HL-60 (cell line): ENCODE measurements at regions not wholly inside any gene's neighbourhood (a gene's known extent, or its start where the extent isn't known, plus 50 kb on each side); places are given as distances from the start of the nearest gene placed in this dataset.

Source experiments
- DNase-seq, 2 experiments: peaks; one replicate each; pipeline ENCODE4 v3.0.0-alpha.2; 2010 to 2020; ENCODE audit warnings: low read depth in 1 of 2, low spot score in 1 of 2
- H3K27ac ChIP-seq: fragments of 250-450 bp; sonication (Bioruptor Pico); replicated peaks from 2 replicates; pipeline ENCODE4 v1.5.1; 2020; ENCODE audit warnings: mild to moderate bottlenecking, moderate library complexity
- H3K27me3 ChIP-seq: fragments of 250-450 bp; sonication (Bioruptor Pico); 2 replicates; pipeline ENCODE4 v1.5.1; 2021; ENCODE audit warnings: mild to moderate bottlenecking, moderate library complexity; ENCODE audit not compliant: insufficient read depth, poor library complexity, severe bottlenecking
- H3K4me3 ChIP-seq: replicated peaks from 2 replicates; pipeline ENCODE4 v1.5.1; 2011; ENCODE audit warnings: mild to moderate bottlenecking, control low read depth, low read length; ENCODE audit not compliant: insufficient read depth
- GABPA ChIP-seq: IDR thresholded peaks from 2 replicates; pipeline ENCODE4 v1.6.1; 2012; ENCODE audit warnings: low read depth
- POLR2AphosphoS5 ChIP-seq: IDR thresholded peaks from 2 replicates; pipeline ENCODE4 v1.6.1; 2012; ENCODE audit warnings: low read depth
- SPI1 ChIP-seq: IDR thresholded peaks from 2 replicates; pipeline ENCODE4 v1.6.1; 2012; ENCODE audit warnings: low read depth, mild to moderate bottlenecking, borderline replicate concordance
- TF ChIP-seq, protein P1 (sequence below): IDR thresholded peaks from one replicate; pipeline ENCODE4 v1.5.1; 2011; ENCODE audit warnings: low read length, control low read depth, inconsistent platforms; ENCODE audit not compliant: insufficient read depth
- TF ChIP-seq, protein P2 (sequence below): IDR thresholded peaks from 2 replicates; pipeline ENCODE4 v1.6.1; 2012; ENCODE audit warnings: low read depth; ENCODE audit not compliant: insufficient replicate concordance

DNA sequence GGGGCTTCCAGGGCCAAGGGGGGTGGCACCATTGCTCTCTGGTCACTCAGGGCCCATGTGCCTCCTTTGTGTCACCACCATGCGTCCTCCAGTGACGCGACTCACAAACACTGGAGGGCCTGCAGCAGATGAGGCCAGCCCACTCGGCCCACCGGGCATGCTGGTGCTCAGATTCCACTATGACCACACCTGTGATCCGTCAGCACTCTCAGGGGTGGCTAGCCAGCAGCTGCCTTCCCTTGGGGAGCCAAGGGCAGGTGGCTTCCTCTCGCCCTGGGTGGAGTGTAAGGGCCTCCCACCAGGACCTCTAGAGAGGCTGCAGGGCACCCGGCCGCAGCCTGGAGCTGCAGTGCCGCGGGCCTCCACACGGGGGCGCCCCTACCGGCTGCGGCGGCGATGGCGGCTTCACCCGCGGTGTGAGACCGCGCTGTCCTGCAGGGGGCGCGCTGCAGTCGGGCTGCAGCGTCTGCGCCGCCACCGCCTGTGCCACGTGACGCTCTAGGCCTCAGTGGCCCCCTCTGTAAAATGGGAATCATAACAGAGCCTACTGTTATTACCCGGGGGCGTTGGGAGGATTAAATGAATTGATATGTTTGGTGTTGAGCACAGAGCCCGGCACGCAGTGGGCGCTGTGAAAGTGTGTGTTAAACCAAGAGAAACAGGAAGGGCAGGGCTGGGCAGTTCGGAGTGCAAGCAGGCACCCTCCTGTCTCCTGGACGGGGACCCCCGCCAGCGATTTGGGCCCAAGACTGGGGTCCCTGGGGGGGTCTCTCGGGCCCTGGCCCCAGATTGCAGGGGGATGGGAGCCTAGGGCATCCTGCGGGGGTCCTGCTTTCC lies 192.4 kb upstream of the GSE1 start:
- no peak overlapping the region for H3K4me3 ChIP-seq
- peak; percentile 28 to 45 for DNase-seq
- no peak overlapping the region for H3K27ac ChIP-seq
- H3K27me3 ChIP-seq: no peaks in the 10 kb centered on the region
- TF ChIP-seq, protein P1, sequence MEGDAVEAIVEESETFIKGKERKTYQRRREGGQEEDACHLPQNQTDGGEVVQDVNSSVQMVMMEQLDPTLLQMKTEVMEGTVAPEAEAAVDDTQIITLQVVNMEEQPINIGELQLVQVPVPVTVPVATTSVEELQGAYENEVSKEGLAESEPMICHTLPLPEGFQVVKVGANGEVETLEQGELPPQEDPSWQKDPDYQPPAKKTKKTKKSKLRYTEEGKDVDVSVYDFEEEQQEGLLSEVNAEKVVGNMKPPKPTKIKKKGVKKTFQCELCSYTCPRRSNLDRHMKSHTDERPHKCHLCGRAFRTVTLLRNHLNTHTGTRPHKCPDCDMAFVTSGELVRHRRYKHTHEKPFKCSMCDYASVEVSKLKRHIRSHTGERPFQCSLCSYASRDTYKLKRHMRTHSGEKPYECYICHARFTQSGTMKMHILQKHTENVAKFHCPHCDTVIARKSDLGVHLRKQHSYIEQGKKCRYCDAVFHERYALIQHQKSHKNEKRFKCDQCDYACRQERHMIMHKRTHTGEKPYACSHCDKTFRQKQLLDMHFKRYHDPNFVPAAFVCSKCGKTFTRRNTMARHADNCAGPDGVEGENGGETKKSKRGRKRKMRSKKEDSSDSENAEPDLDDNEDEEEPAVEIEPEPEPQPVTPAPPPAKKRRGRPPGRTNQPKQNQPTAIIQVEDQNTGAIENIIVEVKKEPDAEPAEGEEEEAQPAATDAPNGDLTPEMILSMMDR: peak; percentile 79
- no peak for TF ChIP-seq SPI1

DNA sequence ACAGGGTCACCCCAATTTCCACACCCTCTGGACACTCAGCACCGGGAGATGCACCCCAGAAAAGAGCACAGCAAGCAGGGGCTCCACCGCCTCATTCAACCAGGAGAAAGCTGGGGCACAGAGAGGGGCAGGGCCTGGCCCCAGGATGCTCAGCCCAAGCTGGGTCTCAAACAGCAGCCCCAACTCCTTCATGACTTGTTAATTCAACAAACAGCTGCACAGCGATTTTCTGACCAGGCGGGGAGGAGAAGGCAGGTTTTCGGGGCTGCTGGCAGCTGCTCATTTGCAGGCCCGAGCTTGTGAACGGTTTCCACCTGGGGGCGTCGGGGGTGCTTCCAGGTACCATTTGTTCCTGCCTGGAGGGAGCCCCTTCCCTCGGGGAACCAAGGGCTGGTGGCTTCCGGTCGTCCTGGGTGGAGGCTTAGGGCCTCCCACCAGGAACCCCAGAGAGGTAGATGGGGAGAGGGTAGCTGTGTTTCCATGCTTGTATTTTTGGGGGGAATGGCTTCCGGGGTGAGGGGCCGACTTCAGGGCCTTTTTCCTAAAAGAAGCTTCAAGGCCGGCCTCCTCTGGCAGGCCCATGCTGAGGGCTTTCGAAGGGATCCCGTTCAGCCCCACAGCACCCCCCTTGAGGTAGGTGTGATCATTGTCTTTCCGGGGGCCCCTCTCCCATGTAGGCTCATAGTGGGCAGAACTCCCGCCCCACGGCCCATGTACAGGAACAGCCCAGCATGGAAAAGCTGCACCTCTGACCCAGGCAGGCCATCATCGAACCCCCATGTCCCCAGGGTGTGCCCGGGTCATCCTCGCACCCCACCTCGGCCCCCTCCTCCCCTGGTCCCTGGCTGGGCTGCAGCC lies 191.6 kb upstream of the GSE1 start:
- Histone ChIP-seq H3K4me3 (no peak overlapping the region), H3K27ac (no peak overlapping the region), H3K27me3 (no peaks in the 10 kb centered on the region)
- DNase-seq: no peak
- TF ChIP-seq, protein P1: no peak
- TF ChIP-seq GABPA (no peak), SPI1 (no peak), POLR2AphosphoS5 (no peak)
- TF ChIP-seq, protein P2, sequence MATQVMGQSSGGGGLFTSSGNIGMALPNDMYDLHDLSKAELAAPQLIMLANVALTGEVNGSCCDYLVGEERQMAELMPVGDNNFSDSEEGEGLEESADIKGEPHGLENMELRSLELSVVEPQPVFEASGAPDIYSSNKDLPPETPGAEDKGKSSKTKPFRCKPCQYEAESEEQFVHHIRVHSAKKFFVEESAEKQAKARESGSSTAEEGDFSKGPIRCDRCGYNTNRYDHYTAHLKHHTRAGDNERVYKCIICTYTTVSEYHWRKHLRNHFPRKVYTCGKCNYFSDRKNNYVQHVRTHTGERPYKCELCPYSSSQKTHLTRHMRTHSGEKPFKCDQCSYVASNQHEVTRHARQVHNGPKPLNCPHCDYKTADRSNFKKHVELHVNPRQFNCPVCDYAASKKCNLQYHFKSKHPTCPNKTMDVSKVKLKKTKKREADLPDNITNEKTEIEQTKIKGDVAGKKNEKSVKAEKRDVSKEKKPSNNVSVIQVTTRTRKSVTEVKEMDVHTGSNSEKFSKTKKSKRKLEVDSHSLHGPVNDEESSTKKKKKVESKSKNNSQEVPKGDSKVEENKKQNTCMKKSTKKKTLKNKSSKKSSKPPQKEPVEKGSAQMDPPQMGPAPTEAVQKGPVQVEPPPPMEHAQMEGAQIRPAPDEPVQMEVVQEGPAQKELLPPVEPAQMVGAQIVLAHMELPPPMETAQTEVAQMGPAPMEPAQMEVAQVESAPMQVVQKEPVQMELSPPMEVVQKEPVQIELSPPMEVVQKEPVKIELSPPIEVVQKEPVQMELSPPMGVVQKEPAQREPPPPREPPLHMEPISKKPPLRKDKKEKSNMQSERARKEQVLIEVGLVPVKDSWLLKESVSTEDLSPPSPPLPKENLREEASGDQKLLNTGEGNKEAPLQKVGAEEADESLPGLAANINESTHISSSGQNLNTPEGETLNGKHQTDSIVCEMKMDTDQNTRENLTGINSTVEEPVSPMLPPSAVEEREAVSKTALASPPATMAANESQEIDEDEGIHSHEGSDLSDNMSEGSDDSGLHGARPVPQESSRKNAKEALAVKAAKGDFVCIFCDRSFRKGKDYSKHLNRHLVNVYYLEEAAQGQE: no peak

DNA sequence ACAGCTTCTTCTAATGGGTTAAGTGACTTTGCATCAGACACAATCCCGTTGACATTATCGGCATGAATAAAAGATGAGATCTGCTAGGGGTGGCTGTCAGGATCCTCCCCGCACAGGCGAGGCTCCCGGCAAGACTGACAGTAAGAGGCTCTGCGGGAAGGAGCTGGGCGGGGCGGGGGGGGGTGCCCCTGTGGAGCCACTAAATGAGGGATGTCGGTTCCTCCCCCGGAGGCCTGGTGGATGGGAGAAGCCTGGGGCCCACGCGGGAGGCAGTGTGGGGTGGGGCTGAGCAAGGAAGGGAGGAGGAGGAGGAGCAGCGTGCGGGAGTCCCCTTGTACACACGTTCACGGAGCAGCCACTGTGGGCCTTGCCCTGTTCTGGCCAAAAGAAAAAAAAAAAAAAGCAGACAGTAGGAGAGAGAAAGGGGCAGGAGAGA lies 190.9 kb upstream of the GSE1 start:
- Histone ChIP-seq H3K27me3 (no peaks in the 10 kb centered on the region), H3K4me3 (no peak overlapping the region), H3K27ac (no peak overlapping the region)
- DNase-seq: no peak
- TF ChIP-seq, protein P1: no peak
- no peak for TF ChIP-seq SPI1
- TF ChIP-seq POLR2AphosphoS5: no peak
- TF ChIP-seq, protein P2: no peak
- no peak for TF ChIP-seq GABPA
